GM12878 (cell line): ENCODE measurements at regions not wholly inside any gene's neighbourhood (a gene's known extent, or its start where the extent isn't known, plus 50 kb on each side); places are given as distances from the start of the nearest gene placed in this dataset.

Experiments
- ATAC-seq: fragments of 200-7000 bp; cut with Tn5 transposase; 3 replicates; pipeline ENCODE4 v1.9.1; 2020; ENCODE audit warnings: mild to moderate bottlenecking, moderate library complexity
- BruUV-seq: library from RNA; stranded (reverse); fragments of 400-500 nt; replicated peaks from 2 replicates; lab custom pipeline; 2021; lab: Mats Ljungman, UMichigan
- CTCF ChIA-PET: fragments of 300-600 bp; sonication (Branson Sonifier 250); formaldehyde crosslinking; extraction: SDS; loops from one replicate; lab custom pipeline; 2021; ENCODE audit warnings: inconsistent platforms; lab: Yijun Ruan, JAX
- POLR2A ChIA-PET: fragments of 350-600 bp; formaldehyde crosslinking; extraction: SDS; loops from one replicate; lab custom pipeline; 2021; ENCODE audit warnings: inconsistent platforms; lab: Charles Lee
- RAD21 ChIA-PET: fragments of 300-600 bp; sonication (Branson Sonifier 250); formaldehyde crosslinking; loops from one replicate; lab custom pipeline; 2023; ENCODE audit warnings: antibody characterized with exemption; ENCODE audit not compliant: unreplicated experiment; lab: Charles Lee
- SMC1A ChIA-PET: fragments of 300-600 bp; sonication (Branson Sonifier 250); formaldehyde crosslinking; loops from one replicate; lab custom pipeline; 2023; ENCODE audit not compliant: unreplicated experiment, uncharacterized antibody; lab: Charles Lee
- DNase-seq: peaks from one replicate; pipeline ENCODE4 v3.0.0-alpha.2; 2011; ENCODE audit warnings: low read depth, low spot score
- FAIRE-seq: peaks from 3 replicates; lab custom pipeline; 2011; peaks lifted over from hg19 to GRCh38; lab: Jason Lieb, UNC
- H2AFZ ChIP-seq: 2 replicates; pipeline ENCODE4 v1.6.0; 2011; ENCODE audit warnings: low read depth, low read length, control low read depth; ENCODE audit not compliant: control insufficient read depth
- H3K27ac ChIP-seq: 2 replicates; pipeline ENCODE4 v1.5.1; 2011; ENCODE audit warnings: control low read depth; ENCODE audit not compliant: control insufficient read depth, insufficient read depth
- H3K27me3 ChIP-seq, 2 experiments: replicated peaks in 1 of 2; 2 replicates each; pipeline versions ENCODE4 v1.6.0 to v1.6.1; 2011; ENCODE audit warnings: low read length in 1 of 2; ENCODE audit not compliant: control insufficient read depth in 2 of 2, insufficient read depth in 2 of 2
- H3K36me3 ChIP-seq, 2 experiments: 2 replicates each; pipeline ENCODE4 v1.5.1; 2011; ENCODE audit warnings: low read length in 1 of 2; ENCODE audit not compliant: control insufficient read depth in 2 of 2, insufficient read depth in 2 of 2
- H3K4me1 ChIP-seq: 2 replicates; pipeline ENCODE4 v1.6.1; 2011; ENCODE audit warnings: mild to moderate bottlenecking, low read length, moderate library complexity, mixed read lengths; ENCODE audit not compliant: control insufficient read depth, insufficient read depth
- H3K4me2 ChIP-seq: 2 replicates; pipeline ENCODE4 v1.6.0; 2011; ENCODE audit warnings: control low read depth; ENCODE audit not compliant: control insufficient read depth, insufficient read depth
- H3K4me3 ChIP-seq: fragments of 200-600 bp; sonication (generic); 2 replicates; pipeline ENCODE4 v1.5.1; 2016
- H3K79me2 ChIP-seq: 2 replicates; pipeline ENCODE4 v1.6.0; 2011; ENCODE audit warnings: low read length; ENCODE audit not compliant: control insufficient read depth, insufficient read depth
- H3K9ac ChIP-seq: 2 replicates; pipeline ENCODE4 v1.8.0; 2011; ENCODE audit warnings: low read length, control low read depth, mixed read lengths; ENCODE audit not compliant: control insufficient read depth, insufficient read depth
- H3K9me3 ChIP-seq: replicated peaks from 3 replicates; pipeline ENCODE4 v1.5.1; 2011; ENCODE audit warnings: mild to moderate bottlenecking, low read length; ENCODE audit not compliant: control insufficient read depth, insufficient read depth
- H4K20me1 ChIP-seq: 2 replicates; pipeline ENCODE4 v1.6.0; 2011; ENCODE audit not compliant: control insufficient read depth, insufficient read depth
- NKRF ChIP-seq: fragments of 450-650 bp; conservative IDR thresholded peaks from 2 replicates; pipeline ENCODE4 v1.6.1; 2017; ENCODE audit warnings: mild to moderate bottlenecking, moderate library complexity
- PAX8 ChIP-seq: fragments of 450-650 bp; IDR thresholded peaks from 2 replicates; pipeline ENCODE4 v1.6.1; 2017; ENCODE audit warnings: mild to moderate bottlenecking, moderate library complexity
- PKNOX1 ChIP-seq: fragments of 450-650 bp; IDR thresholded peaks from 2 replicates; pipeline ENCODE4 v1.6.1; 2016; ENCODE audit warnings: mild to moderate bottlenecking
- PML ChIP-seq: IDR thresholded peaks from 2 replicates; pipeline ENCODE4 v1.6.1; 2012; ENCODE audit warnings: low read length, inconsistent platforms
- PRDM15 ChIP-seq: fragments of 450-650 bp; formaldehyde crosslinking; IDR thresholded peaks from 2 replicates; pipeline ENCODE4 v1.4.0; 2020; ENCODE audit warnings: mild to moderate bottlenecking, moderate library complexity
- in situ Hi-C: fragments of 300-500 bp; cut with MboI; formaldehyde crosslinking; loops from 9 replicates; pipeline ENCODE4 v1.14.3; 2018; ENCODE audit warnings: mixed read lengths
- intact Hi-C: fragments of 100-400 bp; cut with micrococcal nuclease; formaldehyde crosslinking; loops from one replicate; pipeline ENCODE4 v1.14.2; 2022; ENCODE audit not compliant: unreplicated experiment

DNA sequence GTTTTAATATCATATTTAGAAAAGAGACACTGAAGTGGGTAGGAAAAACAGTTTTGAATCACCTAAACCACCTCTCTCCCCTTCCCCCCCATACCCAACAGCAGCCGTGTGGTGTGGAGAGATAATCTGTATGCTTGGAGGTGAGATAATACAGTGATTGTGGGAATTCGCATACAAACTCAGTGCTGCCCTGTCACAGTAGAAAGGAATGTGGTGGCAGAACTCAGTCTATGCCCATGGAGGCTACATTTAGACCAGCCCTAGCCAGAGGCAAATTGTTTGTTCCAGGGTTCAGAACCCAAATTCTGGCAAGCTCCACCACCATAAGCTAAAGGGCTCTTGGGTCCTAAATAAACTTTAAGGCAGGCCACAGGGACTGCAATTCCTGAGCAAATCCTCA is 827.0 kb downstream of the C12orf50 start (continued):
- no peak for TF ChIP-seq PRDM15 (CRISPR knock-in tag)
- TF ChIP-seq PML, result no peak
- no peak for TF ChIP-seq NKRF

DNA sequence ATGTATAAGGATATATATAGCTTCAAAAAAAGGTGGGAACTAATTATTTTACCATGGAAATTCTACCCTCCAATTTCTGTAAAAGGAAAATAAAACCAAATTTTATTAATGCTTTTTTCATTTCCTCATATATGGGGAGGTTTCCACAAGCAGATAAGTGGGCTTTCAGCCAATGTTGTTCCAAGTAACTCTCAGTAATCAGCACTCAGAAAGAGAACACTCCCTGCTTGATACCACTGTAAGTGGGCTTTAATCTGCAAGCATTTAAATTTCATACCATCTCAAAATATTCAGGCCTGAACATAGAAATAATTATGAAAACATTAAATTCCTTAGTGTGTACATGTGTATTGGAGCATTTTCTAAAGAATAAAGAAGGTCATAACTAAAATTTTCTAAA is 827.6 kb downstream of the C12orf50 start:
- CTCF ChIA-PET, result no interaction called here
- no peak for ATAC-seq
- FAIRE-seq, result no peak

More for the DNA sequence above, 827.6 kb downstream of the C12orf50 start:
- H3K27ac ChIP-seq, result no peak overlapping the region
- ChIA-PET SMC1A (no interaction called here), RAD21 (no interaction called here), POLR2A (no interaction called here)
- no peaks in the 10 kb centered on the region for H3K79me2 ChIP-seq
- no peaks in the 10 kb centered on the region for H3K4me1 ChIP-seq
- no peaks in the 10 kb centered on the region for H4K20me1 ChIP-seq
- H3K9me3 ChIP-seq, result no peaks in the 10 kb centered on the region
- no peak overlapping the region for H3K9ac ChIP-seq
- TF ChIP-seq PAX8 (no peak), PKNOX1 (no peak)
- H3K36me3 ChIP-seq, result no peaks in the 10 kb centered on the region
- intact Hi-C loops (no loop called here), in situ Hi-C loops (no loop called here)
- H3K4me2 ChIP-seq, result no peak overlapping the region
- H3K27me3 ChIP-seq, result no peaks in the 10 kb centered on the region
- no TSS peak for BruUV-seq
- no peak for DNase-seq
- H2AFZ ChIP-seq, result no peak overlapping the region
- H3K4me3 ChIP-seq, result no peak overlapping the region
